Cardiac muscle cell (in vitro differentiated cells and primary cell): ENCODE measurements at regions not wholly inside any gene's neighbourhood (a gene's known extent, or its start where the extent isn't known, plus 50 kb on each side); places are given as distances from the start of the nearest gene placed in this dataset.

Source experiments
- DNase-seq, 2 donors: peaks; one replicate each; pipeline versions ENCODE4 v3.0.0 to v3.0.0-alpha.2; 2010 to 2017; ENCODE audit warnings: low read depth in 1 of 2, low spot score in 1 of 2
- H3K27ac ChIP-seq: fragments of 200-600 bp; sonication (generic); 2 replicates; pipeline ENCODE4 v1.5.1; 2016
- H3K27me3 ChIP-seq: fragments of 200-600 bp; sonication (generic); 2 replicates; pipeline ENCODE4 v1.6.0; 2016; ENCODE audit warnings: control low read depth
- H3K36me3 ChIP-seq: fragments of 200-600 bp; sonication (generic); 2 replicates; pipeline ENCODE4 v1.5.1; 2016; ENCODE audit warnings: control low read depth
- H3K4me1 ChIP-seq: fragments of 200-600 bp; sonication (generic); 2 replicates; pipeline ENCODE4 v1.8.1; 2017; ENCODE audit warnings: low read depth, mild to moderate bottlenecking, mixed run types
- H3K4me3 ChIP-seq: fragments of 200-600 bp; sonication (generic); 2 replicates; pipeline ENCODE4 v1.5.1; 2016; ENCODE audit warnings: mild to moderate bottlenecking
- H3K9me3 ChIP-seq: fragments of 200-600 bp; sonication (generic); 2 replicates; pipeline ENCODE4 v1.5.1; 2017; ENCODE audit warnings: low read depth, mild to moderate bottlenecking, control low read depth
- CTCF ChIP-seq: IDR thresholded peaks from 2 replicates; pipeline ENCODE4 v1.5.1; 2012; ENCODE audit warnings: low read depth, mild to moderate bottlenecking, low read length

DNA sequence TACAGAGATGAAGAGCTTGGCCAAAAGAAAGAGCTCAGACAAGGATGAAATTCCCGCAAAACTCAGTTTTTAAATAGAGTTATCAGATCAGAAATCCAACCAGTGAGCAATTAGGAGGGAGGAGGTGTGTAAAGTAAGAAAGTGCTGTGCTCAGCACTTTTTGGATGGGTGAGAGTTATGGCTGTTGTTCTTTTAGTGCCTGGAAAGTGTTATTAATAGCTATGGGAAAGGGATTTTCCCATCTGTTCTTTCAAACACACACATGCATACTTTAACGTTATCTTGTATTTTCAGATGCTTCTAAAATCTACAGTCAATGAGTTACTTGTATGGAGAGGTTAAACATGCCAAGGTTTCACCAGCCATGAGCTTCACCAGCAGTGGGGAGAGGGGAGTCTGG lies 107.3 kb upstream of the TMEM72 start:
- TF ChIP-seq CTCF: no peak
- H3K9me3 ChIP-seq: no peaks in the 10 kb centered on the region
- H3K4me3 ChIP-seq: no peak overlapping the region
- no peak overlapping the region for H3K27ac ChIP-seq
- H3K4me1 ChIP-seq: no peaks in the 10 kb centered on the region
- H3K27me3 ChIP-seq: no peaks in the 10 kb centered on the region
- no peak for DNase-seq
- no peaks in the 10 kb centered on the region for H3K36me3 ChIP-seq

DNA sequence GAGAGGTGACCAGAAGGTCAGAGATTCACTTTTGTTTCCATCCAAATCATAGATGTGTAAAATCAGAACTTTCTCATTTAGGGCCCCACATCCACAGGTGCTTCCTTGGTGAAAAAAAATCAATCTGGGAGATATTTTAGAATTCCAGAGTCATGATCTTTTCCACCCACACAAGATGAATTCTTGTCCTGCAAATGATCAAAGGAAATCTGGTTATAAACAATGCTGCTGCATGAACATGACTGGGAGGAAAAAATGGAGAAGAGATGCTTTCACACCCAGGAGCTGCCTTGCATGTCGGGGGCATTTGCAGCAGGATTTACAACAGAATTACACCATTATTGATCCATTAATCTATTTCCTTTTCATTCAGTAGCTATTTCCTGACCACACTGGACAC lies 106.5 kb upstream of the TMEM72 start:
- H3K4me1 ChIP-seq: no peaks in the 10 kb centered on the region
- no peaks in the 10 kb centered on the region for H3K9me3 ChIP-seq
- H3K4me3 ChIP-seq: no peak overlapping the region
- DNase-seq: no peak
- no peaks in the 10 kb centered on the region for H3K27me3 ChIP-seq
- no peak overlapping the region for H3K27ac ChIP-seq
- no peak for TF ChIP-seq CTCF
- no peaks in the 10 kb centered on the region for H3K36me3 ChIP-seq

- no peaks in the 10 kb centered on the region for H3K27me3 ChIP-seq
- no peaks in the 10 kb centered on the region for H3K9me3 ChIP-seq
- H3K4me1 ChIP-seq: no peaks in the 10 kb centered on the region
- no peak for TF ChIP-seq CTCF
- no peaks in the 10 kb centered on the region for H3K36me3 ChIP-seq
- no peak for DNase-seq
- no peak overlapping the region for H3K4me3 ChIP-seq
- H3K27ac ChIP-seq: no peak overlapping the region
Measured at GRCh38 chr10:44805466-44806210, 105.5 kb upstream of the TMEM72 start.

- Histone ChIP-seq H3K27me3 (no peaks in the 10 kb centered on the region), H3K9me3 (no peaks in the 10 kb centered on the region), H3K4me1 (no peaks in the 10 kb centered on the region), H3K4me3 (no peak overlapping the region), H3K27ac (no peak overlapping the region), H3K36me3 (no peaks in the 10 kb centered on the region)
- no peak for TF ChIP-seq CTCF
- peak in 1 of 2 donors; percentile 52 for DNase-seq
Measured at GRCh38 chr10:44806950-44807349, 104.2 kb upstream of the TMEM72 start.

- Histone ChIP-seq H3K4me1 (no peaks in the 10 kb centered on the region), H3K27ac (no peak overlapping the region), H3K4me3 (no peak overlapping the region), H3K36me3 (no peaks in the 10 kb centered on the region), H3K9me3 (no peaks in the 10 kb centered on the region), H3K27me3 (no peaks in the 10 kb centered on the region)
- TF ChIP-seq CTCF: no peak
- no peak for DNase-seq
Measured at GRCh38 chr10:44807451-44807850, 103.7 kb upstream of the TMEM72 start.
